HG02759 (cell line): ENCODE measurements at regions not wholly inside any gene's neighbourhood (a gene's known extent, or its start where the extent isn't known, plus 50 kb on each side); places are given as distances from the start of the nearest gene placed in this dataset.
A peak's percentile ranks its signal among the peaks of the same experiment; 100 is the strongest.
"Not testable (repeated sequence)": the region's sequence is repeated elsewhere in the genome, so short reads cannot be mapped to it uniquely, and the experiment has no call there.

Source experiments
- ATAC-seq: cut with Tn5 transposase; IDR thresholded peaks from one replicate; pipeline ENCODE4 v1.9.1; 2021; ENCODE audit warnings: mild to moderate bottlenecking, moderate library complexity; ENCODE audit not compliant: unreplicated experiment

DNA sequence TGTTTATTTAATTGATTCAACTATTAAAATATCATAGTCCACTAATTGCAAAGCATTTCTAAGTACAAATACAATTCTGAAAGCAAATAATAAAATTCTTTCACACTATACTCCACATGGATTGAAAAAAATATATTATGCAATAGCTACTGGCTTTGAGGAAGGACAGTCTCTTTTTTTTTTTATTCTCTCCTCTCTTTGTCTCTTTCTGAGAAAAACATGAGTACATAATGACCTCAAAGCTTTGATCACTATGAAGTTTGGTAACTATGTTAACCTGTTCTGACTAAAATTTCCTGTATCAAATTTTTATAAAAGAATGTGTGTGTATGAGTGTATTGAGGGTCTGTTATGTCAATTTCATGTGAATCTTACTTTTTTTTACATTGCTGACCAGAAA, 96.2 kb downstream of the RGS2 start:
- no peak for ATAC-seq

DNA sequence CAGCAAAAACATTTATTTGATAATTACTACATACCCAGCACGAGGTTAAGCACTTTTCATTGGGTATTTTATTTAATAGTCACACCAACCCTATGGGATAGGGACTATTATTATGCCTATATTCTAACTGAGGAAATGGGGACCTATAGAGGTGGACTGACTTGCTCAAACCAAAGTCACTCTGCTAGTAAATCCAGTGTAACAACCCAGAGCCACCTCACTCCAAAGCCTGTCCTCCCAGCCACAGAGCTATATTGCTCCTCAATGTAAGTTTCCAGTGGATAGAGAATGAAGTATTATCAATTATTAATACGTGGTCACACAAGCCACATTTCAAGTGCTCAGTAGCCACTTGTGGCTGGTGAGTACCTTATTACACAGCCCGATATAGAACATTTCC, 97.5 kb downstream of the RGS2 start:
- ATAC-seq: no peak

DNA sequence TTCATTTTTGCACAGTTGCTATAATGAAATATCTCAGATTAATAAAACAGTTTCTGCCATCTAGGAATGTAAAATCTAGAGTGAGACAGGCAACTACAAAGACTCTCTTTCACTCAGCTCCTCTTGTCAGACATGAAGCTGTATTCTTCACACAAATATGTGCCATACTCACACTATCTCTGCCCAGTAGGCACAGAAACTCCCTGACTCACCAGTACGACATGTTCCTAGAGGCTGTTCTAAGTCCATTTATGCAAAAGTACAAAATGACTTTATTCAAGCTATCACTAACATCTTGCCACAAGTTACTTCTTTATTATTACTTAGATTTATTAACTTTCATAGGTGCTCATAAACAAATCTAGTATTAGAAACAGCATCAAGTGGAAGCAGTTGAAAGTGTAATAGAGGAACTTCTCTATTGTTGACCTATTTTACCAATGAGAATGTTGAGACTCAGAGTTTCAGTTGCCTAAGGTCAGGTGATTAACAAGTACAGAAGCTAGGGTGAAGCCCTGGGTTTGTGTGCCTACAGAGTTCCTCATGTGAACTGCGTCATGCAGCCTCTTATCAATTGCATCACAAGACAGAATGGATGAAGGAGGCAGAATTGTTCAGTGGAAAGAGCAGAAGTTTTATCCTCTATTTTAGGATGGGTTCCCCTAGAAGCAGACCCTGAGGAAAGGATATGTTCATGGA, 98.9 kb downstream of the RGS2 start:
- no peak for ATAC-seq

GRCh38 chr1:192911896-192912656, 103.2 kb downstream of the RGS2 start:
- ATAC-seq: not testable (repeated sequence)

- no peak for ATAC-seq
Observed at GRCh38 chr1:192913683-192914082, 104.8 kb downstream of the RGS2 start.

- no peak for ATAC-seq
Observed at GRCh38 chr1:192914092-192914491, 105.3 kb downstream of the RGS2 start.

DNA sequence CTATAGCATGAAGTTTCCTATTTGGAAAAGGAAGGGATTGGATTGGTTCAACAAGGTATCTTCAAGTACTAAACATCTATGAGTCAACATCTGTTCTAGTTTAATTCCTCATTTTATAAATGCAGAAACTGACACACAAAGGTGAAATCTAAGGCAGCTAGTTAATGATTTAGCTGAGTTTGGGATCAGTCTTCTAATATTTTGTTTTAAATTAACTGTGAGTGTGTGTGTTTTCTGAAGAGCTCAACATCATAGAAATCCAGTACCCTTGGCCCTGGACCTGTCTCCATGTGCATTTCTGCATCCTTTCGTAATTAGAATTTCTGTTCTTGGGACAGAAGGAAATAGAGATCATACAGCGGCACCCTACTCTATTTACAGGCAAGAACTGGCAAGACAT, 105.9 kb downstream of the RGS2 start:
- ATAC-seq: no peak

- ATAC-seq: no peak
Observed at GRCh38 chr1:192916021-192916420, 107.2 kb downstream of the RGS2 start.

DNA sequence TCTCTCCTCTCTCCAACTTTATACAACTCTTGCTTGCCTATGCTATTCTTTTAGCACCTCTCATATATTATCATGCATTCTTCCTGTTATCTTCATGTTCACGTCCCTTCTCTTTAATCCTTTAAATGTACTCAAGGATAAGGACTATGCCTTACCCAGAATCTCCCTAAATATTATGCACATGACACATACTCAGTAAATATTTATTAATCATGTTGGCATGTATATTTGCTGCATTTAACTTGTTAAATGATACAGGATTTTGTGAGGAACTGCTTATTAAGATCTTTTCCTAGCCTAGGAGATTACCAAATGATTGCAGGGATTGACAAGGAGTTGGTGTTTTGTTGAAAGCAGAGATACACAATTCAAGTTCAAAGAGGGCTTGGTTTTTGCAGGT, 109.4 kb downstream of the RGS2 start:
- no peak for ATAC-seq

GRCh38 chr1:192920412-192920811, 111.6 kb downstream of the RGS2 start:
- ATAC-seq: no peak

DNA sequence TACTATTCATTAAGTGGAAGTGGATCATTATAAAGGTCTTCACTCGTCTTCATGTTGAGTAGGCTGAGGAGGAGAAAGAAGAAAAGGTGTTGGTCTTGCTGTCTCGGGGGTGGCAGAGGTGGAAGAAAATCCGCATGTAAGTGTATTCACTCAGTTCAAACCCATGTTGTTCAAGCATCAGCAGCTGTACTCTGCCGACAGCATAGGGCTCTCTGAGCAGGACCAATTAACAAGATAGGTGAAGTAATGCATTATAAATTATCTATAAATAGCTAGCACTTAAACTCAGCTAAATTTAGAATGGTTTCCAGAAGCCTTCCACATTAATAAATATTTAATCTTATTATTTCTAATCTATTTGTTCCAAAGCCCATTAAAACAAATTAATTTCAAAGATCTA, 116.8 kb downstream of the RGS2 start:
- ATAC-seq: no peak

DNA sequence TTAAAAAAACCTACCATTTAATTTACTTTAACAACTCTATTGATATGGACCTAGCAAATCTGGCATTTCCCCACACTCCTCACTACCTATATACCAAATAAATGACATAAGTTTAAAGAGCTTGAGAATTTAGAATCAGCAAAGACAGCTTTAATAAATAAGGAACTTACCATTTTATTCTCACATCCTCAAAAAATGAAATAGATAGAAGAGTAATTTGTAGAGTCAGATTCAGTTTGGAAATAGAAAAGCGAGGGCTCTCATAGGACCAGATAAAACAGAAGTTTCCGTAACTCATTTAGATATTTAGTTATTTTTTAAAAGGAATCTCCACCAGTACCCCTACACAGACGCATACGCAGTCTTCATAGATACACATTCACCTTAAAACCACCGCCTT, 117.9 kb downstream of the RGS2 start:
- ATAC-seq: no peak

GRCh38 chr1:192927496-192927895, 118.7 kb downstream of the RGS2 start:
- ATAC-seq: no peak

DNA sequence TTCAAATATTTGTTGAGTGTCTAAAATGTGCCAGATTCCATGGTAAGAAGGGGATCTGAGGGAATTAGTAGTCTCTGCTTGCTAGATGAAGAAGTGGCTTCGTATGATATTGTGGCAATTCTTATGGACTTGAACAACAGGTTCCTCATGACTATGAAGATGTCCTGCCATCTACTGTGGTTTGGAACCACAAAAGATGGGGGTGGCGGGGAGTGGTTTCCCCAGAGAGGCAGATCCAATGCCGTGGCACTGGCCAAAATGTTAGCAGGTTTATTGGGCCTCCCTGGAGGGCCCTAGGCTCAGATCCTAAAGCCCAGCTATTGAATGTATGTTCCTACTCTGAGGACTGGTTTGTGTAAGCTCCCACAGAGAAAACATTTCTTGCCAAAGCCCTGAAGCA, 120.8 kb downstream of the RGS2 start:
- ATAC-seq: no peak

GRCh38 chr1:192933744-192934143, 124.9 kb downstream of the RGS2 start:
- ATAC-seq: no peak

- peak; percentile 53 for ATAC-seq
Observed at GRCh38 chr1:192936313-192937018, 122.7 kb downstream of the UCHL5 start.

DNA sequence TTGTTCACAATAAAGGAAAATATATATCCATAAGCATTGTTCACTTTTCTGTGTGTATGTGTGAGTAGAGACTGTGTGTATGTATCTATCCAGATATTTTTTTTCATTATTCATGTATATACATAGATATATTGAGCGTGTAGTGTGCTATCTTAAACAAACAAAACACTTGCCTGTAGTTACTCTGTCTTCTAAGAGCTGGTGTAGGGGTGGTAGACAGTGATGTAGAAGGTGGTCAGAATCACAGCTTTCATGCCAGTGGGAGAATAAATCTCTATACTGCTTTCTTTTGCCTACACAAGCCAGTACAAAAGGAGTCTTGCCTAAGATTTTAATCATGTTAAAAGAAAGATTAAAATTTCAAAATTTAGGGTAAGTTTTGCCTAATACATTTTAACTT, 122.0 kb downstream of the UCHL5 start:
- no peak for ATAC-seq

DNA sequence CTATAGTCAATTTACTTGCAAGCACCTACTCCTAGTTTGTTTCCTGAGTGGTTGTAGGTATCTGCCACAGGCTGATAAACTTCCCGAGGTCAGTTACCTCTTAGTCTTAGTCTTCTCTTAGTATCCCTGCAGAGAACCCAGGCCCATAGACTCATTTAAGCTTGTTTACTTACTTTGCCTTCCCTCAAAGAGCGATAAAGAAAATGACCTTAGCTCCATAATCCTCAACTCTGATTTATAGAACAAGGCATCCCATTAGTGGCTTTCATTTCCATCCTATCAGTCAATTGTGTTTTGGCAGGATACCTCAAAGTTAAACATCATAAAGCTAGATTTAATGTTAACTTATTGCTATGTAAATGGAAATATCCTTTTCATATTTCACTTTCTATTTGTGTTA, 119.7 kb downstream of the UCHL5 start:
- ATAC-seq: no peak

DNA sequence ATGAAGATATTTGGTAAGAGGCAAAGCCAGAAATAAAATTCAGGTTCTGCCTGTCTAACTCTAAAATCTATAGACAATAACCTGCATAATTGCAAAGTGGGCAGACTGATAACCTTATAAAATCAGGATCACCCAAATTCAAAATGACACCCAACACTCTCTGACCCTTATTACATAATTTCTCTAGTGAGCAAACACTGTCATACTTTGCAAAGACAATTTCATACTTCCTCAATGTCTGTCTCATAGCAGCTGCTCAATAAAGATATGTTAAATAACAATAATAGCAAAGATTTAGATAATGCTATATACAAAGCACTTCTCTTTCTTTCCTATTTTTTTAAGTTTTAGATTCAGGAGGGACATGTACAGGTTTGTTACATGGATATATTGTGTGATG, 118.5 kb downstream of the UCHL5 start:
- no peak for ATAC-seq

DNA sequence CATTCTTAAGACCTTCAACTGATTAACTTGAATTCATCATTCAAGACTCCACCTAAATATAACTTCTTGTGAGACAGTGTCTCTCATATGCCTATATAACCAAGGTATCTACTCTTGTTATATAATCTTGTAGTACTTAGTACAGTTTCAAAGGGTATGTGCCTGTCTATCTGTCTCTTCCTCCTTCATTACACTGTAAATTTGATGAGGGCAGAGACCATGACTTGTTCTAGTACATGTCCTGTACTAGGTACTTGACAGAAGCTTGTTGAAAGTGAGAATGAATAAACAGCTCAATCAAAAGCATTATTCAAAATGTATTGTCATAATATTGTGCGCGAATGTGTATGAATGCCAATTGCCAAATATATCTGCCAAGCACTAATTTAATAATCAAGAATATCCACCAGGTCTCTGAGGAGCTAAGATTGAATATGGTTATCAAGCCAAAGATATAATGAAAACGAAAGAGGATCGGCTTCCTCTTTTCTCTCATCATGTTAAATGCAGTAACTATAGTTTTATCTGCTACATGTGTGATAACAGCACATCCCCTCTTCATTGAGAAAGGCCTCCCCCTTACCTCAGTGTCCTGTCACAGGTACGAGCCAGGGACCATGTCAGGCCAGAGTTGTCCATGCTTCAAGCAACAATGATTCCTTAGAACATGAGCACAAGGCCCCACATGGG, 117.3 kb downstream of the UCHL5 start:
- ATAC-seq: peak; percentile 65

- no peak for ATAC-seq
Observed at GRCh38 chr1:192943108-192943507, 116.1 kb downstream of the UCHL5 start.
